ENCODE measurements at regions not wholly inside any gene's neighbourhood (a gene's known extent, or its start where the extent isn't known, plus 50 kb on each side); places are given as distances from the start of the nearest gene placed in this dataset.
"Not testable (repeated sequence)": the region's sequence is repeated elsewhere in the genome, so short reads cannot be mapped to it uniquely, and the experiment has no call there.

GRCh38 chr13:86584301-86584700 is 785.1 kb upstream of the SLITRK6 start:
- no peak for TF ChIP-seq CTCF (IDR thresholded peaks at IDR 0.05; ENCODE audit: low read depth, low read length, missing control alignments)
- H3K4me3 ChIP-seq (ENCODE audit: low read depth, low read length), result no peak overlapping the region
- no peak for DNase-seq (ENCODE audit: low read depth)

- TF ChIP-seq CTCF (IDR thresholded peaks at IDR 0.05; ENCODE audit: low read depth, low read length, missing control alignments), result no peak
- no peak overlapping the region for H3K4me3 ChIP-seq (ENCODE audit: low read depth, low read length)
- no peak for DNase-seq (ENCODE audit: low read depth)
Observed at GRCh38 chr13:86585835-86586234, 786.6 kb upstream of the SLITRK6 start.

GRCh38 chr13:86591862-86592261 is 792.6 kb upstream of the SLITRK6 start:
- TF ChIP-seq CTCF (IDR thresholded peaks at IDR 0.05; ENCODE audit: low read depth, low read length, missing control alignments), result no peak
- H3K4me3 ChIP-seq (ENCODE audit: low read depth, low read length), result no peak overlapping the region
- no peak for DNase-seq (ENCODE audit: low read depth)

- H3K4me3 ChIP-seq (ENCODE audit: low read depth, low read length), result no peak overlapping the region
- no peak for DNase-seq (ENCODE audit: low read depth)
- no peak for TF ChIP-seq CTCF (IDR thresholded peaks at IDR 0.05; ENCODE audit: low read depth, low read length, missing control alignments)
Observed at GRCh38 chr13:86601351-86601750, 802.1 kb upstream of the SLITRK6 start.

GRCh38 chr13:86606264-86606663 is 807.0 kb upstream of the SLITRK6 start:
- no peak for DNase-seq (ENCODE audit: low read depth)
- no peak overlapping the region for H3K4me3 ChIP-seq (ENCODE audit: low read depth, low read length)
- no peak for TF ChIP-seq CTCF (IDR thresholded peaks at IDR 0.05; ENCODE audit: low read depth, low read length, missing control alignments)

GRCh38 chr13:86608701-86609100 is 809.5 kb upstream of the SLITRK6 start:
- DNase-seq (ENCODE audit: low read depth), result no peak
- no peak for TF ChIP-seq CTCF (IDR thresholded peaks at IDR 0.05; ENCODE audit: low read depth, low read length, missing control alignments)
- no peak overlapping the region for H3K4me3 ChIP-seq (ENCODE audit: low read depth, low read length)

- H3K4me3 ChIP-seq (ENCODE audit: low read depth, low read length), result no peak overlapping the region
- no peak for TF ChIP-seq CTCF (IDR thresholded peaks at IDR 0.05; ENCODE audit: low read depth, low read length, missing control alignments)
- DNase-seq (ENCODE audit: low read depth), result no peak
Observed at GRCh38 chr13:86633346-86633745, 834.1 kb upstream of the SLITRK6 start.

GRCh38 chr13:86651171-86651570 is 852.0 kb upstream of the SLITRK6 start:
- not testable (repeated sequence) for DNase-seq (ENCODE audit: low read depth); H3K4me3 ChIP-seq (ENCODE audit: low read depth, low read length)
